GM12878 (cell line): ENCODE measurements at regions not wholly inside any gene's neighbourhood (a gene's known extent, or its start where the extent isn't known, plus 50 kb on each side); places are given as distances from the start of the nearest gene placed in this dataset.

Source experiments
- ATAC-seq: fragments of 200-7000 bp; cut with Tn5 transposase; 3 replicates; pipeline ENCODE4 v1.9.1; 2020; ENCODE audit warnings: mild to moderate bottlenecking, moderate library complexity
- BruUV-seq: library from RNA; stranded (reverse); fragments of 400-500 nt; replicated peaks from 2 replicates; lab custom pipeline; 2021; lab: Mats Ljungman, UMichigan
- CTCF ChIA-PET: fragments of 300-600 bp; sonication (Branson Sonifier 250); formaldehyde crosslinking; extraction: SDS; loops from one replicate; lab custom pipeline; 2021; ENCODE audit warnings: inconsistent platforms; lab: Yijun Ruan, JAX
- POLR2A ChIA-PET: fragments of 350-600 bp; formaldehyde crosslinking; extraction: SDS; loops from one replicate; lab custom pipeline; 2021; ENCODE audit warnings: inconsistent platforms; lab: Charles Lee
- RAD21 ChIA-PET: fragments of 300-600 bp; sonication (Branson Sonifier 250); formaldehyde crosslinking; loops from one replicate; lab custom pipeline; 2023; ENCODE audit warnings: antibody characterized with exemption; ENCODE audit not compliant: unreplicated experiment; lab: Charles Lee
- SMC1A ChIA-PET: fragments of 300-600 bp; sonication (Branson Sonifier 250); formaldehyde crosslinking; loops from one replicate; lab custom pipeline; 2023; ENCODE audit not compliant: unreplicated experiment, uncharacterized antibody; lab: Charles Lee
- DNase-seq: peaks from one replicate; pipeline ENCODE4 v3.0.0-alpha.2; 2011; ENCODE audit warnings: low read depth, low spot score
- FAIRE-seq: peaks from 3 replicates; lab custom pipeline; 2011; peaks lifted over from hg19 to GRCh38; lab: Jason Lieb, UNC
- H2AFZ ChIP-seq: 2 replicates; pipeline ENCODE4 v1.6.0; 2011; ENCODE audit warnings: low read depth, low read length, control low read depth; ENCODE audit not compliant: control insufficient read depth
- H3K27ac ChIP-seq: 2 replicates; pipeline ENCODE4 v1.5.1; 2011; ENCODE audit warnings: control low read depth; ENCODE audit not compliant: control insufficient read depth, insufficient read depth
- H3K27me3 ChIP-seq, 2 experiments: replicated peaks in 1 of 2; 2 replicates each; pipeline versions ENCODE4 v1.6.0 to v1.6.1; 2011; ENCODE audit warnings: low read length in 1 of 2; ENCODE audit not compliant: control insufficient read depth in 2 of 2, insufficient read depth in 2 of 2
- H3K36me3 ChIP-seq, 2 experiments: 2 replicates each; pipeline ENCODE4 v1.5.1; 2011; ENCODE audit warnings: low read length in 1 of 2; ENCODE audit not compliant: control insufficient read depth in 2 of 2, insufficient read depth in 2 of 2
- H3K4me1 ChIP-seq: 2 replicates; pipeline ENCODE4 v1.6.1; 2011; ENCODE audit warnings: mild to moderate bottlenecking, low read length, moderate library complexity, mixed read lengths; ENCODE audit not compliant: control insufficient read depth, insufficient read depth
- H3K4me2 ChIP-seq: 2 replicates; pipeline ENCODE4 v1.6.0; 2011; ENCODE audit warnings: control low read depth; ENCODE audit not compliant: control insufficient read depth, insufficient read depth
- H3K4me3 ChIP-seq: fragments of 200-600 bp; sonication (generic); 2 replicates; pipeline ENCODE4 v1.5.1; 2016
- H3K79me2 ChIP-seq: 2 replicates; pipeline ENCODE4 v1.6.0; 2011; ENCODE audit warnings: low read length; ENCODE audit not compliant: control insufficient read depth, insufficient read depth
- H3K9ac ChIP-seq: 2 replicates; pipeline ENCODE4 v1.8.0; 2011; ENCODE audit warnings: low read length, control low read depth, mixed read lengths; ENCODE audit not compliant: control insufficient read depth, insufficient read depth
- H3K9me3 ChIP-seq: replicated peaks from 3 replicates; pipeline ENCODE4 v1.5.1; 2011; ENCODE audit warnings: mild to moderate bottlenecking, low read length; ENCODE audit not compliant: control insufficient read depth, insufficient read depth
- H4K20me1 ChIP-seq: 2 replicates; pipeline ENCODE4 v1.6.0; 2011; ENCODE audit not compliant: control insufficient read depth, insufficient read depth
- EZH2 ChIP-seq: IDR thresholded peaks from 2 replicates; pipeline ENCODE4 v1.6.1; 2012; ENCODE audit warnings: low read depth, mild to moderate bottlenecking, control low read depth, inconsistent platforms, low read length, borderline replicate concordance; ENCODE audit not compliant: control insufficient read depth
- GATAD2B ChIP-seq: fragments of 450-650 bp; conservative IDR thresholded peaks from 2 replicates; pipeline ENCODE4 v1.6.1; 2017; ENCODE audit warnings: low read depth, mild to moderate bottlenecking, moderate library complexity
- NFXL1 ChIP-seq: fragments of 450-650 bp; IDR thresholded peaks from 2 replicates; pipeline ENCODE4 v1.6.1; 2017; ENCODE audit warnings: antibody characterized with exemption, mild to moderate bottlenecking, borderline replicate concordance
- SREBF2 ChIP-seq: IDR thresholded peaks from 2 replicates; pipeline ENCODE4 v1.6.1; 2012; ENCODE audit warnings: mild to moderate bottlenecking, low read length
- TAF1 ChIP-seq: IDR thresholded peaks from 2 replicates; pipeline ENCODE4 v1.6.1; 2011; ENCODE audit warnings: mild to moderate bottlenecking, low read depth, low read length, borderline replicate concordance
- TARDBP ChIP-seq: IDR thresholded peaks from 2 replicates; pipeline ENCODE4 v1.6.1; 2016; ENCODE audit warnings: borderline replicate concordance
- TCF12 ChIP-seq: IDR thresholded peaks from 2 replicates; pipeline ENCODE4 v1.6.1; 2011; ENCODE audit warnings: low read depth, mild to moderate bottlenecking, low read length
- ZSCAN29 ChIP-seq: fragments of 450-650 bp; IDR thresholded peaks from 2 replicates; pipeline ENCODE4 v1.6.1; 2017; ENCODE audit warnings: mild to moderate bottlenecking, moderate library complexity
- WGBS: methylation state at CpG from one replicate; pipeline ENCODE4 v1.1.6; 2016; ENCODE audit warnings: low lambda C conversion rate; ENCODE audit not compliant: insufficient replicate concordance, insufficient coverage; ENCODE audit errors: missing lambda C conversion rate; 5-methylcytosine and 5-hydroxymethylcytosine counted together
- in situ Hi-C: fragments of 300-500 bp; cut with MboI; formaldehyde crosslinking; loops from 9 replicates; pipeline ENCODE4 v1.14.3; 2018; ENCODE audit warnings: mixed read lengths
- intact Hi-C: fragments of 100-400 bp; cut with micrococcal nuclease; formaldehyde crosslinking; loops from one replicate; pipeline ENCODE4 v1.14.2; 2022; ENCODE audit not compliant: unreplicated experiment
- TF ChIP-seq, protein P1 (sequence below): IDR thresholded peaks from 2 replicates; pipeline ENCODE4 v1.6.1; 2011; ENCODE audit warnings: low read depth, mild to moderate bottlenecking, low read length, moderate library complexity, borderline replicate concordance; ENCODE audit errors: extremely low read depth
- TF ChIP-seq, protein P2 (sequence below): IDR thresholded peaks from 2 replicates; pipeline ENCODE4 v1.6.1; 2012; ENCODE audit warnings: low read depth, low read length, improper control_type of control experiment
- TF ChIP-seq, protein P3 (sequence below): IDR thresholded peaks from 2 replicates; pipeline ENCODE4 v1.6.1; 2012; ENCODE audit warnings: low read depth, low read length, improper control_type of control experiment

DNA sequence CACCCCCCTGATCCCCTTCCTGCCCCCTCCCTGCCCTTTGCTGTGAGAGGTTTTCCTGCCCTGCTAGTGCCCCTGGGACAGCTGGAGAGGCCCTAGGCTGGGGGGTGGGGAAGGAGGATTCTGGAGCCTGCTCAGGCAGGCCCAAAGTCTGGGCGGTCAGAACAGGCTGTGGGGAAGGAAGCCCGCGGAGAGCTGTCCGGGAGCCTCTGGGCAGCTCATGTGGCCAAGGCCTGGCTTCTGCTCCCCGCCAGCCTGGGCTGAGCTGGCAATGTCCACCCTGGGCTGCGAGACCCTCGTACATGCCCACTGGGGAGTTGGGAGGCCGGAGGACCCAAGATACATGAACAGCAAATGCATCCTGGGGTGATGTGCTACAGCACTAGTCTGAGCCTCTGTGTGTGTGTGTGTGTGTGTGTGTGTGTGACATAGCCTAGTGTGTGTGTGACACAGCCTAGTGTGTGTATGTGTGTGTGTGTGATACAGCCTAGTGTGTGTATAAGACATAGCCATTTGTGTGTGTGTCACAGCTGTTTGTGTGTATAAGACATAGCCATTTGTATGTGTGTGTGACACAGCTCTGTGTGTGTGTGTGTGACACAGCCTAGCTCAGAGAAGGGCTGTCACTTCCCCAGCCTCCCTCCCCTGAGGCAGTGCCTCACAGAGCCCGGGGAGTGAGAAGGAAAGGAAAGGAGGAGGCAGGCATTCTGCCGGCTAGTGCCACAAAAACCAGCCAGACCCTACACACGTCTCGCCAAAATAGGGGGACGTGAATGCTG lies 201.4 kb upstream of the CIBAR2 start:
- in situ Hi-C loops (no loop called here), intact Hi-C loops (no loop called here)
- Histone ChIP-seq H3K36me3 (no peaks in the 10 kb centered on the region), H2AFZ (no peak overlapping the region), H4K20me1 (no peaks in the 10 kb centered on the region), H3K27ac (no peak overlapping the region), H3K9ac (no peak overlapping the region), H3K27me3 (peaks cover 0 to 2% of the 10 kb centered on the region in 2 experiments; a peak in 1 of 4 replicates), H3K4me1 (peaks cover 13% of the 10 kb centered on the region), H3K4me2 (no peak overlapping the region), H3K79me2 (no peaks in the 10 kb centered on the region), H3K9me3 (no peaks in the 10 kb centered on the region), H3K4me3 (no peak overlapping the region)
- RAD21 ChIA-PET = no interaction called here
- no peak for ATAC-seq
- TF ChIP-seq, protein P1, sequence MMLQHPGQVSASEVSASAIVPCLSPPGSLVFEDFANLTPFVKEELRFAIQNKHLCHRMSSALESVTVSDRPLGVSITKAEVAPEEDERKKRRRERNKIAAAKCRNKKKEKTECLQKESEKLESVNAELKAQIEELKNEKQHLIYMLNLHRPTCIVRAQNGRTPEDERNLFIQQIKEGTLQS = no peak
- TF ChIP-seq ZSCAN29 (no peak), EZH2 (no peak), SREBF2 (no peak)
- no TSS peak for BruUV-seq
- WGBS = 32% methylated on average over 13 of the region's 13 CpGs
- no peak for FAIRE-seq
- SMC1A ChIA-PET = no interaction called here
- CTCF ChIA-PET = interaction anchor here (0.6 to 1.2 kb wide), 2 partner anchors 240 to 1188 kb away, joined by 3 read pairs; no protein-coding TSS in a partner anchor
- DNase-seq = no peak
- POLR2A ChIA-PET = no interaction called here

DNA sequence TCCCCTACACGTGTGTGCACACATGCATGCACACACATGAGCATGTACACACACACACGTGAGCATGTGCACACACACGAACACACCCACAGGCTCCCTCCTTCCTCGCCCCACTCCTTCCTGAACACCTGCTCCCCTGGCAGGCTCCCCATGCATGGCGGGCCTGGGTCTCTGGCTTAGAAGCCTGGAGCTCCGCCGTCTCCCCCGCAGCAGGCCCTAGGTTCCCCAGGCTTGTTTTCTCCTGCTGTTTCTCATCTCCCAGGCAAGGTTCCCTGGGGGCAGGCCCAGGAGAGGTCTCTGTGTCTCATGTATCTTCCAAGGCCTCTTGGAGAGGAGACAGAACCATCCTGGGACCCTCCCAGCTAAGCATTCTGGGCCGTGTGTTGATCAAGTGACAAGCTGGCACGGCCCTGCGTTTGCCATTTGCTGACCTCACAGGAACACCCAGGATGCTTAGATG lies 202.3 kb upstream of the CIBAR2 start:
- CTCF ChIA-PET = interaction anchor here (1.2 kb wide), 1 partner anchor 239 kb away, joined by 3 read pairs; no protein-coding TSS in a partner anchor
- RAD21 ChIA-PET = no interaction called here

More for the DNA sequence above, 202.3 kb upstream of the CIBAR2 start:
- ChIA-PET POLR2A (no interaction called here), SMC1A (no interaction called here)
- Histone ChIP-seq H3K36me3 (no peaks in the 10 kb centered on the region), H3K79me2 (no peaks in the 10 kb centered on the region), H3K9ac (no peak overlapping the region), H3K9me3 (no peaks in the 10 kb centered on the region), H3K4me1 (peaks cover 7% of the 10 kb centered on the region), H3K27me3 (peaks cover 0 to 2% of the 10 kb centered on the region in 2 experiments; a peak in 1 of 4 replicates), H3K27ac (no peak overlapping the region)
- BruUV-seq = no TSS peak
- in situ Hi-C loops (no loop called here), intact Hi-C loops (no loop called here)
- 12% methylated on average over 9 of the region's 11 CpGs for WGBS
- FAIRE-seq (no peak), ATAC-seq (no peak)
- TF ChIP-seq TCF12 (no peak), TAF1 (no peak), GATAD2B (no peak), TARDBP (no peak), NFXL1 (no peak)
- TF ChIP-seq, protein P2, sequence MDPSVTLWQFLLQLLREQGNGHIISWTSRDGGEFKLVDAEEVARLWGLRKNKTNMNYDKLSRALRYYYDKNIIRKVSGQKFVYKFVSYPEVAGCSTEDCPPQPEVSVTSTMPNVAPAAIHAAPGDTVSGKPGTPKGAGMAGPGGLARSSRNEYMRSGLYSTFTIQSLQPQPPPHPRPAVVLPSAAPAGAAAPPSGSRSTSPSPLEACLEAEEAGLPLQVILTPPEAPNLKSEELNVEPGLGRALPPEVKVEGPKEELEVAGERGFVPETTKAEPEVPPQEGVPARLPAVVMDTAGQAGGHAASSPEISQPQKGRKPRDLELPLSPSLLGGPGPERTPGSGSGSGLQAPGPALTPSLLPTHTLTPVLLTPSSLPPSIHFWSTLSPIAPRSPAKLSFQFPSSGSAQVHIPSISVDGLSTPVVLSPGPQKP = no peak
- TF ChIP-seq, protein P3, sequence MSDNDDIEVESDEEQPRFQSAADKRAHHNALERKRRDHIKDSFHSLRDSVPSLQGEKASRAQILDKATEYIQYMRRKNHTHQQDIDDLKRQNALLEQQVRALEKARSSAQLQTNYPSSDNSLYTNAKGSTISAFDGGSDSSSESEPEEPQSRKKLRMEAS = no peak
- TF ChIP-seq, all 136 proteins: peak for 0
- no peak overlapping the region for H3K4me3 ChIP-seq
- H2AFZ ChIP-seq = no peak overlapping the region
- H3K4me2 ChIP-seq = no peak overlapping the region
- DNase-seq = no peak
- no peaks in the 10 kb centered on the region for H4K20me1 ChIP-seq
